Activated T-helper 1 cell treated with anti-CD3 and anti-CD28 coated beads, Interleukin-12 subunit alpha, Interleukin-12 subunit beta, Interleukin-2, Interleukin-4 antibody, amounts not matched to agents 30 ng/mL and 10 ng/mL and 1 ng/mL, durations not matched to agents 14 hours and 24 hours and 36 hours (primary cell): ENCODE measurements at regions not wholly inside any gene's neighbourhood (a gene's known extent, or its start where the extent isn't known, plus 50 kb on each side); places are given as distances from the start of the nearest gene placed in this dataset.

Experiments
- DNase-seq: peaks from one replicate; pipeline ENCODE4 v3.0.0; 2021; ENCODE audit warnings: low spot score
- H3K27ac Mint-ChIP-seq: one replicate; pipeline ENCODE4 v1.8.0; 2021; ENCODE audit warnings: mild to moderate bottlenecking, mixed read lengths
- H3K27me3 Mint-ChIP-seq: one replicate; pipeline ENCODE4 v1.8.0; 2022; ENCODE audit warnings: mild to moderate bottlenecking, moderate library complexity, mixed read lengths; ENCODE audit not compliant: insufficient read depth
- H3K36me3 Mint-ChIP-seq: one replicate; pipeline ENCODE4 v1.8.0; 2021; ENCODE audit warnings: low read depth, mixed read lengths
- H3K4me1 Mint-ChIP-seq: one replicate; pipeline ENCODE4 v1.8.0; 2021; ENCODE audit warnings: low read depth, mixed read lengths
- H3K4me3 Mint-ChIP-seq: one replicate; pipeline ENCODE4 v1.8.0; 2021; ENCODE audit warnings: mild to moderate bottlenecking, moderate library complexity, mixed read lengths
- H3K9me3 Mint-ChIP-seq: one replicate; pipeline ENCODE4 v1.8.0; 2021; ENCODE audit warnings: mixed read lengths
- intact Hi-C: fragments of 100-400 bp; cut with micrococcal nuclease; formaldehyde crosslinking; loops from one replicate; pipeline ENCODE4 v1.15.1; 2024

DNA sequence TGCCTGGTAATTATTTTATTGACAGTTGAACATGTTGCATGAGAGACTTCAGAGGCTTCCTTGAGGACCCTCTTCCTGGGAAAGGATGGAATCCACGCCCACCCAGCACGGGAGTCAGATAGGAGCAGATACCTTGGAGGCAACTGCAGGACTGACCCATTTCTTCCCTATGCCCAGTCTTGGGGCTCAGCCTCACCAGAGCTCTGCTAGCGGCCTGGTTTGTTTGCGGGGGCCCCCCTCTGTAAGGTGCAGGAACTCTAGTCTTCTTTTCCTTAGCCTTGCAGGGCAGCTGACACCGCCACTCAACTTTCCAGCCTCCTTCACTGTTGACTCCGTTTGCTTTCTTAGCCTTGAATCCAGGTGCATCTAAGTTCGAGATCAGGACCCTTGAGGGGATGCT lies 1032.8 kb downstream of the BRD1 start:
- no peaks in the 10 kb centered on the region for H3K4me1 Mint-ChIP-seq
- no peaks in the 10 kb centered on the region for H3K9me3 Mint-ChIP-seq

DNA sequence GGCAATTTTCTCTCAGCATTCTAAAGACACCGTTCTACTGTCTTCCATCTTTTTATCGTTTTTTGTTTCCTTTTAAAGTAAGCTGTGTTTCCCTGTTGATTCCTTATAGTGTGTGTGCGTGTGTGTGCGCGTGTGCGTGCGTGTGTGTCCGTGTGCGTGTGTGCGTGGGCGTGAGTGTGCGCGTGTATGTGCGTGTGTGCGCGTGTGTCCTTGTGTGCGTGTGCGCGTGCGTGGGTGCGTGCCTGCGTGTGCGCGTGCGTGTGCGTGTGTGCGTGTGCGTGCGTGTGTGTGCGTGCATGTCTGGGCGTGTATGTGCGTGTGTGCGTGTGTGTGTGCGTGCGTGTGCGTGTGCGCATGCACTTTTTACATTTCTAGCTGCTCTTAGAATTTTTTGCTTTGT lies 1033.7 kb downstream of the BRD1 start:
- Mint-ChIP-seq H3K36me3 (no peaks in the 10 kb centered on the region), H3K9me3 (no peaks in the 10 kb centered on the region)

More for the DNA sequence above, 1032.8 kb downstream of the BRD1 start:
- no peaks in the 10 kb centered on the region for H3K27me3 Mint-ChIP-seq
- H3K4me3 Mint-ChIP-seq: no peak overlapping the region
- intact Hi-C loops: no loop called here
- no peak for DNase-seq
- H3K27ac Mint-ChIP-seq: no peak overlapping the region
- H3K36me3 Mint-ChIP-seq: no peaks in the 10 kb centered on the region

GRCh38 chr22:48786679-48786996 lies 1041.0 kb downstream of the BRD1 start:
- H3K4me1 Mint-ChIP-seq: no peaks in the 10 kb centered on the region
- H3K27ac Mint-ChIP-seq: no peak overlapping the region
- intact Hi-C loops: no loop called here
- no peak for DNase-seq
- H3K27me3 Mint-ChIP-seq: no peaks in the 10 kb centered on the region
- H3K9me3 Mint-ChIP-seq: no peaks in the 10 kb centered on the region
- no peak overlapping the region for H3K4me3 Mint-ChIP-seq
- no peaks in the 10 kb centered on the region for H3K36me3 Mint-ChIP-seq

More for the DNA sequence above, 1033.7 kb downstream of the BRD1 start:
- no peak overlapping the region for H3K27ac Mint-ChIP-seq
- no peaks in the 10 kb centered on the region for H3K4me1 Mint-ChIP-seq
- intact Hi-C loops: no loop called here
- no peaks in the 10 kb centered on the region for H3K27me3 Mint-ChIP-seq
- DNase-seq: no peak
- H3K4me3 Mint-ChIP-seq: no peak overlapping the region

DNA sequence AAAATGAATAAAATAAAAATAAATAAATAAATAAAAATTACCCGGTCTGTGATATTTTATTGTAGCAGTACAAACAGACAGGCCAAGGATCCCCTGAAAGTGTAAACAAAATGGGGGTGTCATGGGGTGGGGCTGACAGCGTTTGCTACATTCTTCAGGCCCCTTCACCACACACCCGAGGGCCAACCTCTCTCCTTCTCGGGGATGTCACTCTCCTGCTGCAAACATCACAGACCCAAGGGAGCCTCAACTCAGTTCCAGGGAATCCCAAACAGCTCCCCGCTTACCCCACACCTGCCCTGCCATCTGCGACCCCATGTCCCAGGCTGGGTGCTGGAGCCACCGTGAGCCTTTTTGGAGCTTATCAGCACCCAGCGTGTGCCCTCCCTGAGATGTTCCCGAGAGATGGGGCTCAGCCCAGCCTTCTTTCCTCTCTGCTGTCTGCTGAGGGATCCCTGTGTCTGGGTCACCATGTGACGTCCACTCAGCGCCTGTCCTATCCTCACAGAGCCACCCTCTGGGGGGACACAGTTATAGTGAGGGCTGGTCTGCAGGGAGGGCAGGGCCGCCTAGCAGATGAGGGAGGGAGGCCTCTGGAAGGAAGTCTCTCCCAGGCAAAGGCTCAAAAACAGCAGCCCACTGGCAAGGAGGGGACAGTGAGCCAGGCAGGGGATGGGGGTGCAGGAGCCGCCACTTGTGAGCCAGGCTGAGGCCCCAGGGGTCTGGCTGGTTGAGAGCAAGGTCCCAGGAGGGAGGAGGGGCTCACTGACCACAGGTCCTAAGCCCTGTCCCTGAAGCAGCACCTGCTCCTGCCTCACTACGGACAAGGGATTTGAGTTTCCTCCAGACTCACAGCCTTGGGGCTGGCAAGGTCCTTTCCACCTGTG lies 1041.6 kb downstream of the BRD1 start:
- no peaks in the 10 kb centered on the region for H3K36me3 Mint-ChIP-seq
- no peak overlapping the region for H3K27ac Mint-ChIP-seq
- no peaks in the 10 kb centered on the region for H3K27me3 Mint-ChIP-seq
- no peaks in the 10 kb centered on the region for H3K4me1 Mint-ChIP-seq
- no peak overlapping the region for H3K4me3 Mint-ChIP-seq
- no peak for DNase-seq
- H3K9me3 Mint-ChIP-seq: no peaks in the 10 kb centered on the region
- intact Hi-C loops: no loop called here

GRCh38 chr22:48784701-48785503 lies 1042.8 kb downstream of the BRD1 start:
- H3K4me1 Mint-ChIP-seq: no peaks in the 10 kb centered on the region
- H3K27me3 Mint-ChIP-seq: no peaks in the 10 kb centered on the region
- H3K9me3 Mint-ChIP-seq: no peaks in the 10 kb centered on the region
- intact Hi-C loops: no loop called here
- no peak overlapping the region for H3K27ac Mint-ChIP-seq
- no peak overlapping the region for H3K4me3 Mint-ChIP-seq
- no peak for DNase-seq
- no peaks in the 10 kb centered on the region for H3K36me3 Mint-ChIP-seq

DNA sequence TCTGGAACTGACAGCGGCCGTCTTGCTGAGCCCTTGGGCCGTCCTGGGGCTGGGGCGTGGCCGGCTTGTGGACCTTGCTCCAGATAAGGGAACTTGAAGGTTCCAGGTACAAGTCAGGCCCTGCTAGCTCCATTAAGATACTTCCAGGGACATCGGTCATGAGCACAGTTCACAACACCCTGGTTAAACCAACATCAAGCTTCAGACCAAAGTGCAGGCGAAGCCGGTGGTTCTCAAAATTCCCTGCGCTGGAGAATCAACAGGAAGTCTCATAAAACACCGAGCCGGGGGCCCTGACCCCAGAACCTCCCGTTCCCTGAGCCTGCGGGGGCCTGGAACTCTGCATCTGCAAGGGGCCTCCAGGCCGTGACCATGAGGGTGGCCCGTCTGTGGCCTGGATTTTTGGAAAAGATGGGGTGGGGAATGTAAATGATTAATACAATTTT lies 1043.8 kb downstream of the BRD1 start:
- Mint-ChIP-seq H3K27ac (no peak overlapping the region), H3K36me3 (no peaks in the 10 kb centered on the region), H3K9me3 (no peaks in the 10 kb centered on the region), H3K4me1 (no peaks in the 10 kb centered on the region), H3K4me3 (no peak overlapping the region), H3K27me3 (no peaks in the 10 kb centered on the region)
- no peak for DNase-seq
- intact Hi-C loops: no loop called here

- intact Hi-C loops: no loop called here
- DNase-seq: no peak
- H3K27me3 Mint-ChIP-seq: no peaks in the 10 kb centered on the region
- H3K9me3 Mint-ChIP-seq: no peaks in the 10 kb centered on the region
- H3K36me3 Mint-ChIP-seq: no peaks in the 10 kb centered on the region
- H3K4me1 Mint-ChIP-seq: no peaks in the 10 kb centered on the region
- H3K4me3 Mint-ChIP-seq: no peak overlapping the region
- no peak overlapping the region for H3K27ac Mint-ChIP-seq
Observed at GRCh38 chr22:48782811-48783511, 1044.7 kb downstream of the BRD1 start.

- no peaks in the 10 kb centered on the region for H3K4me1 Mint-ChIP-seq
- no peak for DNase-seq
- no peaks in the 10 kb centered on the region for H3K27me3 Mint-ChIP-seq
- no peaks in the 10 kb centered on the region for H3K9me3 Mint-ChIP-seq
- no peak overlapping the region for H3K27ac Mint-ChIP-seq
- H3K4me3 Mint-ChIP-seq: no peak overlapping the region
- H3K36me3 Mint-ChIP-seq: no peaks in the 10 kb centered on the region
- intact Hi-C loops: no loop called here
Observed at GRCh38 chr22:48782326-48782725, 1045.3 kb downstream of the BRD1 start.

- H3K36me3 Mint-ChIP-seq: no peaks in the 10 kb centered on the region
- no peaks in the 10 kb centered on the region for H3K9me3 Mint-ChIP-seq
- H3K4me3 Mint-ChIP-seq: no peak overlapping the region
- no peaks in the 10 kb centered on the region for H3K4me1 Mint-ChIP-seq
- DNase-seq: no peak
- intact Hi-C loops: no loop called here
- H3K27me3 Mint-ChIP-seq: no peaks in the 10 kb centered on the region
- H3K27ac Mint-ChIP-seq: no peak overlapping the region
Observed at GRCh38 chr22:48781868-48782267, 1045.8 kb downstream of the BRD1 start.

DNA sequence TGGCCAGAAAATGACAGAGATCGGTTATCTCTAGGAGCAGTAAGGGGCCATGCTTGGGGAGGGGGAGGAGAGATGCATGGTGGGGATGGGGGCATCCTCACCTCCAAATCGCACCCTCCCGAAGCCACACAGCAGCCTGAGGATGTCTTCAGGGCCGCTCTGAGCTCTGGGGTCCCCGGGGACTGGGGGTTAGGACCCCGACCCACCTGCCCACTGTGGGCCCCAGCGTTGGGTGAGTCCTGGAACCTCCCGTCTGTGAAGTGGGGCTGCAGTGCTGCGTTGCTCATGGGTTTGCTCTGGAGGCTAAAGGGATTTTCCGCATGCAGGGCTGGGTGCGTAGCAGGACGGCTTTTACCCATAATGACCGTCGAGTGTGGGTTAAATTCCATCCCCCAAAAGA lies 1046.3 kb downstream of the BRD1 start:
- H3K4me1 Mint-ChIP-seq: no peaks in the 10 kb centered on the region
- no peak overlapping the region for H3K4me3 Mint-ChIP-seq
- peaks cover 4% of the 10 kb centered on the region for H3K9me3 Mint-ChIP-seq
- no peak overlapping the region for H3K27ac Mint-ChIP-seq
- no peak for DNase-seq
- no peaks in the 10 kb centered on the region for H3K36me3 Mint-ChIP-seq
- no peaks in the 10 kb centered on the region for H3K27me3 Mint-ChIP-seq
- intact Hi-C loops: no loop called here

- no peak overlapping the region for H3K27ac Mint-ChIP-seq
- H3K27me3 Mint-ChIP-seq: no peaks in the 10 kb centered on the region
- H3K36me3 Mint-ChIP-seq: no peaks in the 10 kb centered on the region
- H3K4me3 Mint-ChIP-seq: no peak overlapping the region
- DNase-seq: no peak
- H3K4me1 Mint-ChIP-seq: no peaks in the 10 kb centered on the region
- intact Hi-C loops: no loop called here
- peaks cover 5% of the 10 kb centered on the region for H3K9me3 Mint-ChIP-seq
Observed at GRCh38 chr22:48780597-48781277, 1046.9 kb downstream of the BRD1 start.

GRCh38 chr22:48779661-48780596 lies 1047.7 kb downstream of the BRD1 start:
- no peak for DNase-seq
- Mint-ChIP-seq H3K27ac (no peak overlapping the region), H3K27me3 (no peaks in the 10 kb centered on the region), H3K4me1 (no peaks in the 10 kb centered on the region), H3K4me3 (no peak overlapping the region), H3K9me3 (peaks cover 5% of the 10 kb centered on the region), H3K36me3 (no peaks in the 10 kb centered on the region)
- intact Hi-C loops: no loop called here
